ENCODE measurements at regions not wholly inside any gene's neighbourhood (a gene's known extent, or its start where the extent isn't known, plus 50 kb on each side); places are given as distances from the start of the nearest gene placed in this dataset.

- FAIRE-seq (no peak), DNase-seq (ENCODE audit: extremely low spot score, insufficient read length, low read depth) (no peak)
Measured at GRCh38 chr1:117795190-117795589, 134.2 kb downstream of the GDAP2 start.

DNA sequence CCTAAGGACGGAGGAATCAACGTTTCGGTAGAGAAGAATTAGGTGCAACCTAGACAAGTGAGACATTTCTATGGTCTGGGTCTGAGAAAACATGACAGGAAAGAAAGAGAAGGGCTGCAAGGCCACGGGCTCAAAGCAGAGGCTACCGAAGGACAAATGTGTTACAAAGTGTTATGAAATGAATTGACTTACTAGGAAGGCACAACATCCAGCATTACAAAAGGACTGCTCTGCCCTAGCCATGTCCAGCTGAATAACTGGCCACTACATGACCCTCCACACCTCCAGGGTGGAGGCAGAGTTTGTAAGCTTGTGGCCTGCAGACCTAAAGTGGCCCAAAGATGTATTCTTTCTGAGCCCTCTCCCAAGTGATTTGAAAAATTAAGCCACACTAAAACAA, 133.6 kb downstream of the GDAP2 start:
- FAIRE-seq = no peak
- no peak for DNase-seq (ENCODE audit: extremely low spot score, insufficient read length, low read depth)

DNA sequence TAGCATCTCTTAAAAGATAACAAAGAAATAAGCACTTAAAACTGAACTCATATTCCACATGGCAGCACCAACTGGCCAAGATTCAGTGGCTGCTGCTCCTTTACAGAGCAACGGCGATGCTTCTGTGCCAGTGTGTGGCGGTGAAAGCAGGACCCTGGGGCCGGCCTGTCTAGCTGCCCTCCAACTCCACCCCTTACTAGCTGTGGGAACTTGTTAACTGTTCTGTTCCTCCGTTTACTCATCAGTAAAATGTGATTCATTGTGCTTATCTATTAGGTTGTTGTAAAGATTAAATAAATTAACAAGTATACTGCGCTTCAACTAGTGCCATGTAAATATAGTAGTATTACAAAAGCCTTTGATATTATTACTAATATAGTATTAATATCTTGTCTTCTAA, 133.2 kb downstream of the GDAP2 start:
- DNase-seq (ENCODE audit: extremely low spot score, insufficient read length, low read depth) (no peak), FAIRE-seq (no peak)

DNA sequence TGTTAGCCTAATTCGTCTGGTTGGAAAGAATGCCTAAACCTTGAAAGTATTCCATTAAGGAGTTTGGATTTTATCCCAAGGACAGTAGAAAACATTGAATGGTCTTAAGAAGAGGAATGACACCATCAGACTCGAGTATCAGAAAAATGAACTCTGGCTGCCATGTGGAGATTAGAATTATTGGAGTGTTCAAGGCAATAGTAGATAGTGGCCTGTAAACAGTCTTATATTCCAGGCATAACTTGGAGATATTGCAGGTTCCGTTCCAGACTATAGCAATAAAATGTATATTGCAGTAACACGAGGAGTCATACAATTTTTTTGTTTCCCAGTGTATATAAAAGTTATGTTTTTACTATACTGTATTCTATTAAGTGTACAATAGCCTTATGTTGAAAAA, 130.9 kb downstream of the GDAP2 start:
- no peak for FAIRE-seq
- no peak for DNase-seq (ENCODE audit: extremely low spot score, insufficient read length, low read depth)

DNA sequence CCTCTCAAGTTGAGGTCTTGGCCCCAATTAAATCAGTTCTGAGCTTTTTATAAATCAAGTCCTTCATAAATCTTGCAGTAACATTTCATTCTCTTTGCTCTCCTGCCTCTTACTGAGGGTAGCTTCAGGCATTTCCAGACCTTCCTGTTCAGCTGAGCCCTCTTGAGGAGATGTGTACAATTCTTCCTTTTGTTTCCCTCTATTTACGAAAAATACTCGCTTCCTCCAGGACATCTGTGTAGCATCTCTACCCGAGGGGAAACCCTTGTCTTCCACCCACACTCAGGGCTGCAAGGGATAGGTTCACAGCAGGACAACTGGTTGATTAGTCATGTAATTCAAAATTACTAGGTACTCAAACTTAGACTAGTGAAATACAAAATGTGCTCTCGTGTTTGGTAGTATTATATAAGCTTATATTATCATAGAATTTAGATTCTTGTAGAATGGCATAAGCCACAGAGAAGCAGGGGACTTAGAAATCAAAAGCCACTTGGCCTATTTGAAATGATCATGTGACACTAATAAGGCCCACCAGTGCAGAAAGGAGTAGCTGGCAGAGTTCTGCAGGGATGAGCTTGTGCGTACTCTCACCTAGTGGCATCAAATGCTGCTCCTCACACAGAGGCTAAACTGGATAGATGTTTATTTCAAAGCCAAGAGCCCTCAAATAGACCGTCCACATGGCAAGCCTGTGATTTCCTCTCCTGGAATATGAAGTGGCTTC, 126.7 kb downstream of the GDAP2 start:
- no peak for FAIRE-seq

DNA sequence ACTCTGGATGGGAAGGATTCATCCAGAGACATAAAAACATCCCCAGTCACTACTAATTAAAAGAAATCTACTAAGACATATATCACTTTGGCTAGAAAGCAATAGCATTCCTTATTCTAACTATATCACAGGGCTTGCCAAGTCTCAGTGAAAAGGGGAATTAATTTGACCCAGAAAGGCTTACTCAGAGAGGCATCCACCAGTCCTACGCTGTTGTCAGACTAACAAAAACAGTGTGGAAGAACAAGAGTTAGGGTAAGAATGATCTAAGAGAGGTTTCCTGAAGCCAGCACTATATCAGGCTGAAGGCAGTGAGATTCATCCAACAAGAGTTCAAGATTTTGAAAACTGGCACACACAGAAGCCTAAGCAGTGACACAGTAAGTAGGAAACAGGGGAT, 126.1 kb downstream of the GDAP2 start:
- no peak for FAIRE-seq

More for the DNA sequence above, 126.7 kb downstream of the GDAP2 start:
- DNase-seq (ENCODE audit: extremely low spot score, insufficient read length, low read depth) = no peak

DNA sequence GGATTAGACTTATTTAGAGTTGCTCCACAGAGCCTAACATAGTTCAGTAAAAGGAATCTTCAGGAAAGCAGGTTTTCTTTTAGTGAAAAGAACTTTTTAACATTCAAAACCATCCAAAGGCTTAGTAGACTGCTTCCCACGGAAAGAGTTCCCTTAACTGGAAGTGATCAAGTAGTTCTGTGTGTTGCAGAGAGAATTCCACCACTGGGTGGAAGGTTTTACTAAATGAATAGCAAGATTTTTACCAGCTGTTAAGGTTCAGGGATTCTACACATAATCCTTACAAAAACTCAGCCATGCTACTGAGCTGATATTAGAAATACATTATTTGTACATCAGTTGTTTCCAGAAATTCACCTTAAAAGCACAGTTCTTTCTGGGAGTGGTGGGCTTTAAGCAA, 119.7 kb downstream of the GDAP2 start:
- DNase-seq (ENCODE audit: extremely low spot score, insufficient read length, low read depth) (no peak), FAIRE-seq (no peak)

More for the DNA sequence above, 126.1 kb downstream of the GDAP2 start:
- no peak for DNase-seq (ENCODE audit: extremely low spot score, insufficient read length, low read depth)

DNA sequence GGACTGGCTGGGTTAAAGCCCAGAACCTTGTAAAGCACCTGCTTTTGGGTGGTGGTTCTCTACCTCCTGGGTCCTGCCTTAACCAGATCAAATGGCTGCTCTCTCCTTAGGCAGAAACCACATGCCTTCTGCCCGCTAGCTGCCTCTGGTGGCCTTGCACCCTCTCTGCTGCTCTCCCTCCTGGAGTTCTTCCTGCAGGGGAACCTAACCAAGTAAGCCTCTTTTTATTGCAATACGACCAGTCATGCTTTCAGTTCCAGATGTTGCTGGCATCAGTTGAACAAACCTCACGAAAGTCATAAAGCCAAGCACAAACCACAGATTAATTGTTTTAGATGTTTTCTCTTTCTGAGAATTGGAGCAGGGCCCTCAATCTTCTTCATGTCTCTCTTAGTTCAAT, 118.9 kb downstream of the GDAP2 start:
- DNase-seq (ENCODE audit: extremely low spot score, insufficient read length, low read depth) (no peak), FAIRE-seq (no peak)

DNA sequence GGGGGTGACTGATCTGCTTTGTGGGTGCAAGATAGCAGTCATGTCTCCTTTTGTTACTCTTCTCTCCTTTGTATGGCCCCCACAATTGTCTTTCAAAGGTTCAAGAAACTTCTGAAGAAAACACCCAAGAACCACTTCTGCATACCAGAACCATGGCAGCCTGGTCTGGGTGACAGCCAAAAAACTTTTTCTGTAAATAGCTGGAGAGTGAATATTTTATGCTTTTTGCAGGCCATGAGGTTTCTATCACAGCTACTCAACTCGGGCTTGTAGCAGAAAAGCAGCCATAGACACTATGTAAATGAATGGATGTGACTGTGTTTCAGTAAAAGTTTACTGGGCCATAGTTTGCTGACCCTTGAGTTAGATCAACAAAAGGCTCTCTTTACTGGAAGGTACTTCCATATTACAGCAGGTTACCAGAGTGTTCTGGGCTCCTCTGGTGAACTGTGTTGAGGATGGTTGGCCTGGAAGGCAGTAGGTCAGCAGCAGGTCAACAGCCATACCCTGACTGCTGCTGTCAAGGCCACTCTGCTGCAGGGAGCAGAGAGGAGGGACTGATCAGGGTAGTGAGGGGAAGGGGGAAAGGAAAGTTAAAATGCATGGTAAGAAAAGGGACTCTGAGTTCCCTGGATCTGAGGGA, 116.4 kb downstream of the GDAP2 start:
- no peak for FAIRE-seq

More for the DNA sequence above, 116.4 kb downstream of the GDAP2 start:
- no peak for DNase-seq (ENCODE audit: extremely low spot score, insufficient read length, low read depth)
